Fibroblast of lung (primary cell): ENCODE measurements at regions not wholly inside any gene's neighbourhood (a gene's known extent, or its start where the extent isn't known, plus 50 kb on each side); places are given as distances from the start of the nearest gene placed in this dataset.

Experiments
- DNase-seq, 2 donors: peaks; one replicate each; pipeline versions ENCODE4 v3.0.0 to v3.0.0-alpha.2; 2010; ENCODE audit warnings: low read depth in 2 of 2
- H2AFZ ChIP-seq: 2 replicates; pipeline ENCODE4 v1.5.1; 2012; ENCODE audit warnings: low read length, control low read depth, inconsistent platforms
- H3K27ac ChIP-seq: 2 replicates; pipeline ENCODE4 v1.5.1; 2011; ENCODE audit warnings: low read length, control low read depth; ENCODE audit not compliant: insufficient read depth
- H3K27me3 ChIP-seq: 2 replicates; pipeline ENCODE4 v1.5.1; 2011; ENCODE audit warnings: mild to moderate bottlenecking, low read length; ENCODE audit not compliant: control insufficient read depth, insufficient read depth
- H3K36me3 ChIP-seq: 2 replicates; pipeline ENCODE4 v1.5.1; 2011; ENCODE audit warnings: low read length; ENCODE audit not compliant: control insufficient read depth, insufficient read depth
- H3K4me1 ChIP-seq: 2 replicates; pipeline ENCODE4 v1.5.1; 2011; ENCODE audit warnings: low read length; ENCODE audit not compliant: control insufficient read depth, insufficient read depth; ENCODE audit errors: extremely low read depth
- H3K4me2 ChIP-seq: 2 replicates; pipeline ENCODE4 v1.5.1; 2011; ENCODE audit warnings: low read length, control low read depth; ENCODE audit not compliant: insufficient read depth; ENCODE audit errors: extremely low read depth
- H3K4me3 ChIP-seq, 4 experiments: fragments of 200-600 bp in 1 of 4; sonication (generic) in 1 of 4; replicated peaks in 1 of 4; 2 replicates each; pipeline ENCODE4 v1.5.1; 2011 to 2016; ENCODE audit warnings: low read length in 4 of 4, low read depth in 3 of 4, mild to moderate bottlenecking in 3 of 4, control low read depth in 2 of 4, inconsistent platforms in 1 of 4, mixed read lengths in 1 of 4; ENCODE audit not compliant: insufficient read depth in 1 of 4; ENCODE audit errors: control extremely low read depth in 1 of 4
- H3K79me2 ChIP-seq: 2 replicates; pipeline ENCODE4 v1.5.1; 2012; ENCODE audit warnings: mild to moderate bottlenecking, low read length, inconsistent platforms; ENCODE audit not compliant: control insufficient read depth, insufficient read depth
- H3K9ac ChIP-seq: 2 replicates; pipeline ENCODE4 v1.5.1; 2011; ENCODE audit warnings: mild to moderate bottlenecking, low read length, control low read depth; ENCODE audit not compliant: insufficient read depth
- H3K9me3 ChIP-seq: 2 replicates; pipeline ENCODE4 v1.5.1; 2012; ENCODE audit warnings: low read depth, low read length; ENCODE audit not compliant: control insufficient read depth, insufficient read depth
- H4K20me1 ChIP-seq: 2 replicates; pipeline ENCODE4 v1.5.1; 2011; ENCODE audit warnings: low read length; ENCODE audit not compliant: control insufficient read depth, insufficient read depth; ENCODE audit errors: extremely low read depth
- CTCF ChIP-seq, 2 donors: IDR thresholded peaks in 1 of 2; conservative IDR thresholded peaks in 1 of 2; 1 replicate in 1 of 2; 2 replicates in 1 of 2; pipeline ENCODE4 v1.5.1; 2011 to 2012; ENCODE audit warnings: low read length in 2 of 2, control low read depth in 1 of 2, inconsistent platforms in 1 of 2, low read depth in 1 of 2, mild to moderate bottlenecking in 1 of 2
- EZH2 ChIP-seq: IDR thresholded peaks from 2 replicates; pipeline ENCODE4 v1.5.1; 2012; ENCODE audit warnings: low read length, control low read depth, mild to moderate bottlenecking; ENCODE audit errors: missing control alignments

DNA sequence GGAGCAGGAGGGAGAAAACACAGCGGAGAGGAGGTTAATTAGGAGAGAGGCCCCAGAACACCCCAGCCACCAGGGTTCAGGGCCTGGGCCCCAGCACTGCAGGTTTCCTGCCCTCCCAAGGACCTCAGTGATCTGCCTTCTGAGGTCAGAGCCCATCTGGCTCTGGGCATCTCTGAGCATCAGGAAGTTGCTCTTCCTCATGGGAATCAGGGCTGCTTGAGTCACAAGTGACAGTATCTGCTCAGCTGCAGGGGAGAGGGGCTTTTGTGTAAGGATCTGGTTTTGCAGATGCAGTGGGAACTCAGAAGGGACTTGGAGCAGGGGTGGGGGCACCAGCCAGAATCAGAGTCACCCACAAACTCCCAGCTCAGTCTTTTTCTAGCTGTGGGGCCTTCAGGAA lies 472.1 kb downstream of the PTPRU start:
- no peak overlapping the region for H3K4me2 ChIP-seq
- peak overlapping the region; percentile 60 for H3K27ac ChIP-seq
- no peak overlapping the region for H3K9ac ChIP-seq
- H3K9me3 ChIP-seq = no peaks in the 10 kb centered on the region
- no peaks in the 10 kb centered on the region for H3K36me3 ChIP-seq
- DNase-seq = peak in 1 of 2 donors; percentile 50
- H4K20me1 ChIP-seq = no peaks in the 10 kb centered on the region
- H3K4me3 ChIP-seq = no peak overlapping the region
- no peak overlapping the region for H2AFZ ChIP-seq
- peaks cover 21% of the 10 kb centered on the region for H3K4me1 ChIP-seq
- H3K27me3 ChIP-seq = peaks cover 9% of the 10 kb centered on the region
- no peaks in the 10 kb centered on the region for H3K79me2 ChIP-seq
- TF ChIP-seq CTCF (conservative IDR thresholded peaks at IDR 0.05 in 1 of 2, IDR thresholded peaks at IDR 0.05 in 1 of 2; ENCODE audit: low read depth in 1 of 2, low read length in 2 of 2) (no peak), EZH2 (no peak)

GRCh38 chr1:29707796-29708195 lies 471.5 kb downstream of the PTPRU start:
- H3K4me2 ChIP-seq = no peak overlapping the region
- H3K27ac ChIP-seq = peak overlapping the region; percentile 60
- peaks cover 12% of the 10 kb centered on the region for H3K27me3 ChIP-seq
- H3K36me3 ChIP-seq = no peaks in the 10 kb centered on the region
- H3K4me3 ChIP-seq = no peak overlapping the region
- no peak for DNase-seq
- no peaks in the 10 kb centered on the region for H4K20me1 ChIP-seq
- no peak for TF ChIP-seq CTCF (conservative IDR thresholded peaks at IDR 0.05 in 1 of 2, IDR thresholded peaks at IDR 0.05 in 1 of 2; ENCODE audit: low read depth in 1 of 2, low read length in 2 of 2)
- TF ChIP-seq EZH2 = no peak
- no peak overlapping the region for H2AFZ ChIP-seq
- H3K9ac ChIP-seq = no peak overlapping the region
- no peaks in the 10 kb centered on the region for H3K9me3 ChIP-seq
- peaks cover 21% of the 10 kb centered on the region for H3K4me1 ChIP-seq
- H3K79me2 ChIP-seq = no peaks in the 10 kb centered on the region

- Histone ChIP-seq H3K4me2 (no peak overlapping the region), H2AFZ (no peak overlapping the region), H3K27me3 (peaks cover 12% of the 10 kb centered on the region), H3K9me3 (no peaks in the 10 kb centered on the region), H3K27ac (no peak overlapping the region), H3K36me3 (no peaks in the 10 kb centered on the region), H3K79me2 (no peaks in the 10 kb centered on the region), H3K4me3 (no peak overlapping the region), H3K4me1 (peaks cover 20% of the 10 kb centered on the region), H4K20me1 (no peaks in the 10 kb centered on the region), H3K9ac (no peak overlapping the region)
- DNase-seq = peak; percentile 51 to 69
- TF ChIP-seq CTCF (conservative IDR thresholded peaks at IDR 0.05 in 1 of 2, IDR thresholded peaks at IDR 0.05 in 1 of 2; ENCODE audit: low read depth in 1 of 2, low read length in 2 of 2) (peak; percentile 37 to 44), EZH2 (no peak)
These were observed 470.6 kb downstream of the PTPRU start for GRCh38 chr1:29706936-29707335.
